OCI-LY3 (cell line): ENCODE measurements at regions not wholly inside any gene's neighbourhood (a gene's known extent, or its start where the extent isn't known, plus 50 kb on each side); places are given as distances from the start of the nearest gene placed in this dataset.

Source experiments
- H2AFZ ChIP-seq: fragments of 200-600, 300-600 bp; shearing (Covaris generic); 2 replicates; pipeline ENCODE4 v1.6.0; 2014; ENCODE audit warnings: antibody characterized with exemption, low read depth, low read length
- H3K27ac ChIP-seq: fragments of 200-600, 300-600 bp; sonication (generic); 2 replicates; pipeline ENCODE4 v1.5.1; 2014; ENCODE audit warnings: mild to moderate bottlenecking, low read length, moderate library complexity, mixed read lengths
- H3K27me3 ChIP-seq: fragments of 200-600, 300-600 bp; sonication (generic); 2 replicates; pipeline ENCODE4 v1.6.1; 2014; ENCODE audit warnings: low read depth, low read length, mixed read lengths
- H3K36me3 ChIP-seq: fragments of 200-600, 300-600 bp; sonication (generic); replicated peaks from 2 replicates; pipeline ENCODE3; 2014; ENCODE audit warnings: low read depth, low read length, mixed read lengths
- H3K4me1 ChIP-seq: fragments of 300-600, 200-600 bp; sonication (generic); 2 replicates; pipeline ENCODE4 v1.6.1; 2014; ENCODE audit warnings: low read length, mixed read lengths
- H3K4me2 ChIP-seq: fragments of 200-600, 300-600 bp; sonication (generic); 2 replicates; pipeline ENCODE4 v1.6.1; 2014; ENCODE audit warnings: low read length, mixed read lengths
- H3K4me3 ChIP-seq: fragments of 300-600, 200-600 bp; sonication (generic); 2 replicates; pipeline ENCODE4 v1.5.1; 2014; ENCODE audit warnings: antibody characterized with exemption, mild to moderate bottlenecking, low read length, moderate library complexity
- H3K79me2 ChIP-seq: fragments of 300-600, 200-600 bp; shearing (Covaris generic); 2 replicates; pipeline ENCODE4 v1.6.1; 2014; ENCODE audit warnings: mild to moderate bottlenecking, low read length, mixed read lengths
- H3K9ac ChIP-seq: fragments of 300-600, 200-600 bp; shearing (Covaris generic); 2 replicates; pipeline ENCODE4 v1.6.0; 2014; ENCODE audit warnings: mild to moderate bottlenecking, low read length, moderate library complexity
- H3K9me3 ChIP-seq: fragments of 200-600, 300-600 bp; shearing (Covaris generic); 2 replicates; pipeline ENCODE4 v1.6.1; 2014; ENCODE audit warnings: low read length, mixed read lengths; ENCODE audit not compliant: insufficient read depth
- H4K20me1 ChIP-seq: fragments of 200-600, 300-600 bp; sonication (generic); 2 replicates; pipeline ENCODE4 v1.6.1; 2016; ENCODE audit warnings: low read length, mixed read lengths; ENCODE audit not compliant: insufficient read depth
- EZH2phosphoT487 ChIP-seq: fragments of 200-600 bp; shearing (Covaris generic); IDR thresholded peaks from 2 replicates; pipeline ENCODE4 v1.6.1; 2018; ENCODE audit warnings: antibody characterized with exemption, mixed run types, low read depth
- TF ChIP-seq, protein P1 (sequence below): fragments of 200-600, 300-600 bp; sonication (generic); IDR thresholded peaks from 2 replicates; pipeline ENCODE4 v1.5.1; 2014; ENCODE audit warnings: antibody characterized with exemption, low read length, low read depth

DNA sequence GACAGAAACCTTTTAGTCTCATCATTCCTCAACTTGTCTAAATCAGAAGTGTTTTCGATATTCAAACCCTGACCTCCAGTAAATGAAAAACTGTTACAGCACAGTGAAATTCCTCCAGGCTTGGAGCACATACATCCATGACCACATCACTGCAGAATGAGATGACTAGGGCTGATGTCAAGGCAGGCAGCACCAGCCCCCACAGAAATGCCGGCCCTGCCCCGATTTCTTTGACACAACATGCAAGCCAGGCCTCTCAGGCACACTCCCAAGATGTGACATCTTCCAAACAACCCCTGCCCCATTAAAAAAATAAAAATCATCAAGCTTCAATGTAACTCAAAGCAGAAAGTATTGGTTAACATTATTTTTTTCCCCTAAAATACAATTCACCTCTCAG is 103.3 kb downstream of the CTAGE1 start:
- no peaks in the 10 kb centered on the region for H4K20me1 ChIP-seq
- no peak overlapping the region for H3K4me2 ChIP-seq
- TF ChIP-seq EZH2phosphoT487 = no peak
- TF ChIP-seq, protein P1, sequence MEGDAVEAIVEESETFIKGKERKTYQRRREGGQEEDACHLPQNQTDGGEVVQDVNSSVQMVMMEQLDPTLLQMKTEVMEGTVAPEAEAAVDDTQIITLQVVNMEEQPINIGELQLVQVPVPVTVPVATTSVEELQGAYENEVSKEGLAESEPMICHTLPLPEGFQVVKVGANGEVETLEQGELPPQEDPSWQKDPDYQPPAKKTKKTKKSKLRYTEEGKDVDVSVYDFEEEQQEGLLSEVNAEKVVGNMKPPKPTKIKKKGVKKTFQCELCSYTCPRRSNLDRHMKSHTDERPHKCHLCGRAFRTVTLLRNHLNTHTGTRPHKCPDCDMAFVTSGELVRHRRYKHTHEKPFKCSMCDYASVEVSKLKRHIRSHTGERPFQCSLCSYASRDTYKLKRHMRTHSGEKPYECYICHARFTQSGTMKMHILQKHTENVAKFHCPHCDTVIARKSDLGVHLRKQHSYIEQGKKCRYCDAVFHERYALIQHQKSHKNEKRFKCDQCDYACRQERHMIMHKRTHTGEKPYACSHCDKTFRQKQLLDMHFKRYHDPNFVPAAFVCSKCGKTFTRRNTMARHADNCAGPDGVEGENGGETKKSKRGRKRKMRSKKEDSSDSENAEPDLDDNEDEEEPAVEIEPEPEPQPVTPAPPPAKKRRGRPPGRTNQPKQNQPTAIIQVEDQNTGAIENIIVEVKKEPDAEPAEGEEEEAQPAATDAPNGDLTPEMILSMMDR = no peak
- no peak overlapping the region for H3K27ac ChIP-seq
- no peaks in the 10 kb centered on the region for H3K27me3 ChIP-seq
- no peaks in the 10 kb centered on the region for H3K79me2 ChIP-seq
- no peak overlapping the region for H3K4me3 ChIP-seq
- no peaks in the 10 kb centered on the region for H3K36me3 ChIP-seq
- H3K9ac ChIP-seq = no peak overlapping the region
- H3K4me1 ChIP-seq = no peaks in the 10 kb centered on the region
- no peak overlapping the region for H2AFZ ChIP-seq
- H3K9me3 ChIP-seq = no peaks in the 10 kb centered on the region

DNA sequence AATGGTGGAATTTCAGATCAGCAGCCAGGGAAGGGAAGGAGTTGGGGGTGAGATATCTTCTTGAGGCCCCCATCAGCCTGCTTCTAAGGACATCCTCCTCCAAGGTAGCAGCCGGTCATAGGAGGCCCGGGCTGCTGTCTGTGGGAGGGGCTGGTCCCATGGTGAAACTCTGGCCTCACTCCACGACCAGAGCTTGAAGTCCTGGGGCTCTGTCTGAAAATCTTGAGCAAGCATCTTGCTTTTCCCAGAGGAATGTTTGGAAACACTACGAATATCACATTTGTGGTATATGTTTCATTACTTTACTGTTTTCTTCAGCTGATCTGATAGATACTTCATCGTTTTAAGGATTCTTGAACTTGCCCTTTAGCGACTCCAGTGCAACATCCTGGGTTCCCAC is 103.7 kb downstream of the CTAGE1 start:
- Histone ChIP-seq H3K9ac (no peak overlapping the region), H3K36me3 (no peaks in the 10 kb centered on the region), H3K4me3 (no peak overlapping the region), H2AFZ (no peak overlapping the region), H3K9me3 (no peaks in the 10 kb centered on the region), H3K27ac (no peak overlapping the region), H4K20me1 (no peaks in the 10 kb centered on the region), H3K79me2 (no peaks in the 10 kb centered on the region), H3K4me2 (no peak overlapping the region), H3K27me3 (no peaks in the 10 kb centered on the region), H3K4me1 (no peaks in the 10 kb centered on the region)
- TF ChIP-seq EZH2phosphoT487 = no peak
- TF ChIP-seq, protein P1 = no peak

DNA sequence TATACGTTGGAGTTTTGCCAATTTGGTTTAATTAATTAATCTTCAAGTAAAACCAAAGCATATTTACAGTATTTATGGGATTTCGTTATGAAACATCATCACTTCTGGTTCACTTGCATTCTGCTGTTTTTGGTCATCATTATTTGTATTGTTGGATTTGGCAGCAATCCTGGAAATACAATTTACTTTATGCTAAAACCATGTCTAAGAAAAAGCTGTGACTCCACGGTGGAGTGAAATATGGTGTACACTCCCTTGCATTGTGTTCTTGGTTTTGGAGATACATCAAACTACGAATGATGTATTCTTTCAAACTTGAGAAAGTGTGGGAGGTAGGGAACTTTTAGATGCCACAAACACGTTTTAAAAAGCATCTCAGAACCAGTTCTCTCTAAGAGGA is 106.4 kb downstream of the CTAGE1 start:
- Histone ChIP-seq H3K36me3 (no peaks in the 10 kb centered on the region), H2AFZ (no peak overlapping the region), H3K4me3 (no peak overlapping the region), H3K27ac (no peak overlapping the region), H3K4me1 (peaks cover 5% of the 10 kb centered on the region), H3K79me2 (no peaks in the 10 kb centered on the region), H3K27me3 (no peaks in the 10 kb centered on the region), H3K9me3 (no peaks in the 10 kb centered on the region), H4K20me1 (no peaks in the 10 kb centered on the region), H3K4me2 (no peak overlapping the region), H3K9ac (no peak overlapping the region)
- no peak for TF ChIP-seq EZH2phosphoT487
- TF ChIP-seq, protein P1 = no peak

DNA sequence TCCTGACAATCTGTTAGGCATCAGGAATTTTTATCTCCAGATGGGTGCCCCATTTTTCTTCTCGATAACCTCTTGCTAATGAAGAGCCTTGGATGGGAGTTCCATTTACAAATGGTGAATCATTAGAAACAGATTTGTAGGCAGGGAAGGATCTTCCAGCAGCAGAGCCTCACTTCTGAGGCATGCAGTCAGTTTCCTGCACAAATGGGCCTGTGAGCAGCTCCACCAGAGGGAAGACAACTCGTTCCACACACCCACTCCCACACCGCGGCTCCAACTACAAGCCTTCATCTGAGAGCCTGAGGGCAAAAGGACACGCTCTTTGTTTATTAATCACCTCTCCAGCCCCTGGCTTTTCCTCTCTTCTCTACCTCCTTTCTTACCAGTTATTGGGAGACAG is 108.5 kb downstream of the CTAGE1 start:
- H3K4me1 ChIP-seq = peaks cover 5% of the 10 kb centered on the region
- no peaks in the 10 kb centered on the region for H3K27me3 ChIP-seq
- no peaks in the 10 kb centered on the region for H3K36me3 ChIP-seq
- H4K20me1 ChIP-seq = no peaks in the 10 kb centered on the region
- H3K79me2 ChIP-seq = no peaks in the 10 kb centered on the region
- no peaks in the 10 kb centered on the region for H3K9me3 ChIP-seq
- H3K27ac ChIP-seq = no peak overlapping the region
- H2AFZ ChIP-seq = no peak overlapping the region
- TF ChIP-seq EZH2phosphoT487 = no peak
- TF ChIP-seq, protein P1 = no peak
- H3K9ac ChIP-seq = no peak overlapping the region
- H3K4me3 ChIP-seq = no peak overlapping the region
- H3K4me2 ChIP-seq = no peak overlapping the region
